ENCODE measurements at regions not wholly inside any gene's neighbourhood (a gene's known extent, or its start where the extent isn't known, plus 50 kb on each side); places are given as distances from the start of the nearest gene placed in this dataset.

DNA sequence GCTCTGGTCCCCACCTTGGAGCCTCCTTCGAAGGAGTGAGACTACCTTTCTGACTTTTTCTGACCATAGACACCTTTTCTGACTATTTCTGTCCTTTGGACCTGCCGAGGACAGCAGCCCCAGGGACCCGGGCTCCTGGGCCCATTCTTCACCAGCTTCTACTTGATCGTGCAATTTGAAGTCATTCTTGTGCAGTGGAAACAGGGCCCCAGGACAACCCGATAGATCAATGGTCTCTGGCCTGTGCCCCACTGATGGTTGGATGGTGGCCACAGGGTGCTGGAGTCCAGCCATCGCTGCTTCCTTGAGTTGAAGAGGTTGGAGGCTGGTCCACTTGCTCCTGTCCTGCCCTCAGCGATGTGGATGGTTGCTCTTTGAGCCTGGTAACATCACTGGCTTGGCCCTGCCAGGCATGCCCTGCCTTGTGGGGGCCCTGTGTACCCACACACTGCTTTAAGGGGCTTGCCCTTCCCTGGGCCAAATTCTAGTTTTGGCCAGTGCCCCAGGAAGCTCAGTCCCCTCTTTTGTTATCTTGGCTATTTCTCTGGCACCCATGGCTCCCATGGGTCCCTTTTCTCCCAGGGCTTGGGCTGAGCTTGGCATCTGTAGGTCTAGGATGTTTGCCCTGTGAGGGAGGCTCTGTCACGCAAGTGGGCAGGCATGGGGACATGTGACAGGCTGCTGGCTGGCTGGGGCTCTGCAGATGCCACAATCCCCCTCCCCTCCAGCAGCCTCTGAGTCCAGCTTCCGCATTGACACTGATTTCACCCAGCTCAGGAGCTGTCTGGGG, 375.6 kb upstream of the NUPR2 start:
- H3K4me1 ChIP-seq: no peaks in the 10 kb centered on the region

DNA sequence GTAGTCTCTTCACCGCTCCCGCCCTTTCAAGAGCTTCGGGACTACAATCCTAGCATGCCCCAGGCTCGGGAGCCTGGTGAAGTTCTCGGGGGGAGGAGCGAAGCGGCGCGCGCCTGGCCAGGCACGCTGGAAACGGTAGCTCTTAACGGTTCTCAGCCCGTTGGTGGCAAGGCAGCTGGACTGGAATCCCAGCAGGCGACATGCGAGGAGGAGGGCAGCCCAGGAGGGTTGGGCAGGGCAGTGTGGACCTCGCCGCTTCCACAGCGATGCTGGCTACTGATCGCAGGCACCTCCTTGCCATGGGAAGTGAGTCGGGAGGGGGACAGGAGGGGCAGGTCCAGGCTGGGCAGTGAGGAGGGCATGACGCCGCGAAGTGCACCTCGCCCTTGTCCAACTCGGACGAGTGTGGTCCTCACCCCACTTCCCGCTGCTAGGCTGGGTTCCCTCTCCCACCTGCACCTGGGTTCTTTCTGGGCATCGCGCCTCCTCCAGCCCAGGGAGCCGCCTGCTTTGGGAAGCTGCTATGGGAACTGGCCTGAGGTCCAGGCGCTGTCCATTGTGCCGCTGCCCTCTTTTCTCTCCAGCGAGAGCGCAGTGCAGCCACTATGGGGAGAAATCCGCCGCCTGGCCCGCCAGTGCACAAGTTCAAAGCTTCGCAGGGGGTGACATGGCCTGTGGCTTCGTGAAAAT, 367.8 kb upstream of the NUPR2 start:
- H3K4me1 ChIP-seq: no peaks in the 10 kb centered on the region
- intact Hi-C loops (cut with DNase I; ENCODE audit: low total_unique reads) (no loop called here), in situ Hi-C loops (cut with MboI; ENCODE audit: low sequenced_read_pairs in 4 of 4) (no loop called here)
- H3K27ac ChIP-seq: no peak overlapping the region
- H3K36me3 ChIP-seq: no peaks in the 10 kb centered on the region
- ATAC-seq (no peak), DNase-seq (no peak)
- TF ChIP-seq, protein P1, sequence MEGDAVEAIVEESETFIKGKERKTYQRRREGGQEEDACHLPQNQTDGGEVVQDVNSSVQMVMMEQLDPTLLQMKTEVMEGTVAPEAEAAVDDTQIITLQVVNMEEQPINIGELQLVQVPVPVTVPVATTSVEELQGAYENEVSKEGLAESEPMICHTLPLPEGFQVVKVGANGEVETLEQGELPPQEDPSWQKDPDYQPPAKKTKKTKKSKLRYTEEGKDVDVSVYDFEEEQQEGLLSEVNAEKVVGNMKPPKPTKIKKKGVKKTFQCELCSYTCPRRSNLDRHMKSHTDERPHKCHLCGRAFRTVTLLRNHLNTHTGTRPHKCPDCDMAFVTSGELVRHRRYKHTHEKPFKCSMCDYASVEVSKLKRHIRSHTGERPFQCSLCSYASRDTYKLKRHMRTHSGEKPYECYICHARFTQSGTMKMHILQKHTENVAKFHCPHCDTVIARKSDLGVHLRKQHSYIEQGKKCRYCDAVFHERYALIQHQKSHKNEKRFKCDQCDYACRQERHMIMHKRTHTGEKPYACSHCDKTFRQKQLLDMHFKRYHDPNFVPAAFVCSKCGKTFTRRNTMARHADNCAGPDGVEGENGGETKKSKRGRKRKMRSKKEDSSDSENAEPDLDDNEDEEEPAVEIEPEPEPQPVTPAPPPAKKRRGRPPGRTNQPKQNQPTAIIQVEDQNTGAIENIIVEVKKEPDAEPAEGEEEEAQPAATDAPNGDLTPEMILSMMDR (IDR thresholded peaks at IDR 0.05 in 4 of 5, conservative IDR thresholded peaks at IDR 0.05 in 1 of 5): no peak
- TF ChIP-seq POLR2A (IDR thresholded peaks at IDR 0.05): no peak
- peaks cover 0 to 3% (median 0%) of the 10 kb centered on the region in 3 donors for H3K9me3 ChIP-seq
- no peaks in the 10 kb centered on the region for H3K27me3 ChIP-seq
- H3K4me3 ChIP-seq: no peak overlapping the region

More for the DNA sequence above, 375.6 kb upstream of the NUPR2 start:
- ATAC-seq (no peak), DNase-seq (no peak)
- no peak for TF ChIP-seq POLR2A (IDR thresholded peaks at IDR 0.05)
- TF ChIP-seq, protein P1 (IDR thresholded peaks at IDR 0.05 in 4 of 5, conservative IDR thresholded peaks at IDR 0.05 in 1 of 5): no peak
- no peaks in the 10 kb centered on the region for H3K36me3 ChIP-seq
- no peak overlapping the region for H3K4me3 ChIP-seq
- no peak overlapping the region for H3K27ac ChIP-seq
- intact Hi-C loops (cut with DNase I; ENCODE audit: low total_unique reads): no loop called here
- H3K27me3 ChIP-seq: no peaks in the 10 kb centered on the region
- no peaks in the 10 kb centered on the region for H3K9me3 ChIP-seq
- in situ Hi-C loops (cut with MboI; ENCODE audit: low sequenced_read_pairs in 4 of 4): no loop called here

DNA sequence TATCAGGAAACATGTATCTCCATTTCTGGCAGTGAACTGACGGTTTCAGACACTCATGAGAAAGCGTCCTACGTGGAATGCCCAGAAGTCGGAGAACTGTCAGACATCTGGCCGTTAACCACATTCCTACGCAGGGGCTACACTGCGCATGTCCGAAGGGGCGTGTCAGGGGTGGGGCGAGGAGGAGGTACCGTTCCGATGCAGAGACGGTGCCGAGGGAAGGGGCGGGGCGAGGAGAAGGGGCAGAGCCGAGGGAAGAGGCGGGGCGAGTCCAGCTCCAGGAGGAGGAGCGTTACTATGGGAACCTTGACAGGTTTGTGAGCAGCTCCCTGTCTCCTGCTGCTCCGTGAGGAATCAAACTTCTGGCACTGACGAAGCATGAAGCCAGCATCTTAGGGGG, 366.9 kb upstream of the NUPR2 start:
- TF ChIP-seq, protein P1 (IDR thresholded peaks at IDR 0.05 in 4 of 5, conservative IDR thresholded peaks at IDR 0.05 in 1 of 5): no peak
- TF ChIP-seq POLR2A (IDR thresholded peaks at IDR 0.05): no peak
- H3K9me3 ChIP-seq: peaks cover 0 to 3% (median 0%) of the 10 kb centered on the region in 3 donors

DNA sequence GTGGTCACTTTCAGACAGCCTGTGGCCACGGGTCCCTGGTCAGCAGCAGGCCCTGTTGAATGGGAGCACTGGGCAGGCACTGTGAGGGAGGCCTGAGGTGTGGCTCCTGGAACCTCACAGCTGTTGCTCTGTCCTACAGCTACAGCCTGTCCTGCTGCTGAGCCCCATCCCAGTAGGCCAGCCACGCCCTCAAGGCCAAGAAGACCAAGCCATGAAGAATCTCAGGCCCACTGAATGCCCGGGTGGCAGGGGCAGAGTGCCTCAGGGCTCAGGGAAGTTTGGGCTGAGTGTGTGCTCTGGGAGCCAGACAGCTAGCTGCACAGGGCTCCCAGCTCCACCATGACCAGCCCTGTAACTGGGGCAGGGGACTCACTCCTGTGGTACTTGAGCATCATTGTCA, 363.5 kb upstream of the NUPR2 start:
- no peaks in the 10 kb centered on the region for H3K4me1 ChIP-seq
- H3K9me3 ChIP-seq: peaks cover 0 to 3% (median 0%) of the 10 kb centered on the region in 3 donors
- TF ChIP-seq POLR2A (IDR thresholded peaks at IDR 0.05): no peak
- TF ChIP-seq, protein P1 (IDR thresholded peaks at IDR 0.05 in 4 of 5, conservative IDR thresholded peaks at IDR 0.05 in 1 of 5): no peak
- H3K4me3 ChIP-seq: no peak overlapping the region
- no peaks in the 10 kb centered on the region for H3K36me3 ChIP-seq
- intact Hi-C loops (cut with DNase I; ENCODE audit: low total_unique reads) (no loop called here), in situ Hi-C loops (cut with MboI; ENCODE audit: low sequenced_read_pairs in 4 of 4) (no loop called here)
- no peak overlapping the region for H3K27ac ChIP-seq
- H3K27me3 ChIP-seq: no peaks in the 10 kb centered on the region
- ATAC-seq: no peak
- DNase-seq: no peak

More for the DNA sequence above, 366.9 kb upstream of the NUPR2 start:
- in situ Hi-C loops (cut with MboI; ENCODE audit: low sequenced_read_pairs in 4 of 4): no loop called here
- no peaks in the 10 kb centered on the region for H3K36me3 ChIP-seq
- no peaks in the 10 kb centered on the region for H3K4me1 ChIP-seq
- H3K27me3 ChIP-seq: no peaks in the 10 kb centered on the region
- no peak overlapping the region for H3K27ac ChIP-seq
- H3K4me3 ChIP-seq: no peak overlapping the region
- intact Hi-C loops (cut with DNase I; ENCODE audit: low total_unique reads): no loop called here
- no peak for ATAC-seq
- DNase-seq: no peak
